DND-41 (cell line): ENCODE measurements at regions not wholly inside any gene's neighbourhood (a gene's known extent, or its start where the extent isn't known, plus 50 kb on each side); places are given as distances from the start of the nearest gene placed in this dataset.

Experiments
- EZH2 ChIP-seq: IDR thresholded peaks from 3 replicates; pipeline ENCODE4 v1.6.1; 2012; ENCODE audit warnings: borderline replicate concordance, low read depth, mild to moderate bottlenecking, moderate library complexity, low read length, inconsistent platforms; ENCODE audit not compliant: severe bottlenecking
- TF ChIP-seq, protein P1 (sequence below): IDR thresholded peaks from 2 replicates; pipeline ENCODE4 v1.5.1; 2012; ENCODE audit warnings: borderline replicate concordance, low read length, moderate library complexity, mild to moderate bottlenecking; ENCODE audit not compliant: poor library complexity, severe bottlenecking; ENCODE audit errors: extremely low read depth

DNA sequence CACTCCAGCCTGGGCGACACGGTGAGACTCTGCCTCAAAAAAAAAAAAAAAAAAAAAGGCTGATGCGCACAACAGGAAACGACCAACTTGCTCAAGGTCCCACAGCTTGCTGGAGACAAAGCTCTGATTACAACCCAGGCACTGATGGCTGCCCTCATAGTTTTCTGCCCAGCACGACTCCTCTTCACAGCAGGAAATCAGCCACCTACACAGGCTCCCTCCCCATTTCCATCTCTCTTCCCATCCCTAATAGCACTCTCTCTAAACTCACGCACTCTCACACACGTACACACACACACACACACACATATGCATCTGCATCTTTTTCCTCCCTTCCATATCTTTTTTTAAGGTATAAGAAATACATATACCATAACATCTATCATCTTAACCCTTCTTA lies 153.5 kb upstream of the SOD1 start:
- TF ChIP-seq, protein P1, sequence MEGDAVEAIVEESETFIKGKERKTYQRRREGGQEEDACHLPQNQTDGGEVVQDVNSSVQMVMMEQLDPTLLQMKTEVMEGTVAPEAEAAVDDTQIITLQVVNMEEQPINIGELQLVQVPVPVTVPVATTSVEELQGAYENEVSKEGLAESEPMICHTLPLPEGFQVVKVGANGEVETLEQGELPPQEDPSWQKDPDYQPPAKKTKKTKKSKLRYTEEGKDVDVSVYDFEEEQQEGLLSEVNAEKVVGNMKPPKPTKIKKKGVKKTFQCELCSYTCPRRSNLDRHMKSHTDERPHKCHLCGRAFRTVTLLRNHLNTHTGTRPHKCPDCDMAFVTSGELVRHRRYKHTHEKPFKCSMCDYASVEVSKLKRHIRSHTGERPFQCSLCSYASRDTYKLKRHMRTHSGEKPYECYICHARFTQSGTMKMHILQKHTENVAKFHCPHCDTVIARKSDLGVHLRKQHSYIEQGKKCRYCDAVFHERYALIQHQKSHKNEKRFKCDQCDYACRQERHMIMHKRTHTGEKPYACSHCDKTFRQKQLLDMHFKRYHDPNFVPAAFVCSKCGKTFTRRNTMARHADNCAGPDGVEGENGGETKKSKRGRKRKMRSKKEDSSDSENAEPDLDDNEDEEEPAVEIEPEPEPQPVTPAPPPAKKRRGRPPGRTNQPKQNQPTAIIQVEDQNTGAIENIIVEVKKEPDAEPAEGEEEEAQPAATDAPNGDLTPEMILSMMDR = no peak
- no peak for TF ChIP-seq EZH2
